ENCODE measurements at regions not wholly inside any gene's neighbourhood (a gene's known extent, or its start where the extent isn't known, plus 50 kb on each side); places are given as distances from the start of the nearest gene placed in this dataset.

DNA sequence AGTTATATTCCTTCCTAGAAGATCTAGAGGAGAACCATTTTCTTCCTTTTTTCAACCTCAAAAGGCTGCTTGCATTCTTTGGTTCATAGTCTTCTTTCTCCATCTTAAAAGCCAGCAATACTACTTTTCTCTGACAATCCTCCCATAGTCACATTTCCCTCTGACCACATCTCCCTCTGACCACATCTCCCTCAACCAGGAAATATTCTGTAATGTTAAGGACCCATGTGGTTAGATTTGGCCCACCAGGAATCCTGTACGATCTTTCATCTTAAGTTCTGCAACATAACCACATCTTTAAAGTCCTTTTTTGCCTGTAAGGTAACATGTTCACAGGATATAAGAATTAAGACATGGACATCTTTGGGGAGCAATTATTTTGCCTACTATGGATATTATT, 179.4 kb upstream of the SPEF2 start:
- no peak for TF ChIP-seq POLR2A (IDR thresholded peaks at IDR 0.05)
- TF ChIP-seq, protein P1, sequence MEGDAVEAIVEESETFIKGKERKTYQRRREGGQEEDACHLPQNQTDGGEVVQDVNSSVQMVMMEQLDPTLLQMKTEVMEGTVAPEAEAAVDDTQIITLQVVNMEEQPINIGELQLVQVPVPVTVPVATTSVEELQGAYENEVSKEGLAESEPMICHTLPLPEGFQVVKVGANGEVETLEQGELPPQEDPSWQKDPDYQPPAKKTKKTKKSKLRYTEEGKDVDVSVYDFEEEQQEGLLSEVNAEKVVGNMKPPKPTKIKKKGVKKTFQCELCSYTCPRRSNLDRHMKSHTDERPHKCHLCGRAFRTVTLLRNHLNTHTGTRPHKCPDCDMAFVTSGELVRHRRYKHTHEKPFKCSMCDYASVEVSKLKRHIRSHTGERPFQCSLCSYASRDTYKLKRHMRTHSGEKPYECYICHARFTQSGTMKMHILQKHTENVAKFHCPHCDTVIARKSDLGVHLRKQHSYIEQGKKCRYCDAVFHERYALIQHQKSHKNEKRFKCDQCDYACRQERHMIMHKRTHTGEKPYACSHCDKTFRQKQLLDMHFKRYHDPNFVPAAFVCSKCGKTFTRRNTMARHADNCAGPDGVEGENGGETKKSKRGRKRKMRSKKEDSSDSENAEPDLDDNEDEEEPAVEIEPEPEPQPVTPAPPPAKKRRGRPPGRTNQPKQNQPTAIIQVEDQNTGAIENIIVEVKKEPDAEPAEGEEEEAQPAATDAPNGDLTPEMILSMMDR (IDR thresholded peaks at IDR 0.05), result no peak

Measured in esophagus squamous epithelium (tissue), 4 donors.